Mucosa of descending colon (tissue), 3 donors: ENCODE measurements at regions not wholly inside any gene's neighbourhood (a gene's known extent, or its start where the extent isn't known, plus 50 kb on each side); places are given as distances from the start of the nearest gene placed in this dataset.

ENCODE experiments used
- ATAC-seq: fragments of 200-7000 bp; cut with Tn5 transposase; one replicate; pipeline ENCODE4 v1.9.1; 2020; ENCODE audit warnings: mild to moderate bottlenecking, moderate library complexity
- DNase-seq, 3 donors: peaks; one replicate each; pipeline ENCODE4 v3.0.0-alpha.2; 2020
- H3K36me3 ChIP-seq: fragments of 200-600 bp; one replicate; pipeline ENCODE4 v1.8.0; 2021; ENCODE audit warnings: low read depth, mild to moderate bottlenecking
- H3K4me1 ChIP-seq: fragments of 200-600 bp; one replicate; pipeline ENCODE4 v1.8.0; 2021; ENCODE audit warnings: low read depth, mild to moderate bottlenecking
- H3K4me3 ChIP-seq: fragments of 200-600 bp; one replicate; pipeline ENCODE4 v1.8.0; 2021; ENCODE audit warnings: mild to moderate bottlenecking
- H3K9me3 ChIP-seq: fragments of 200-600 bp; one replicate; pipeline ENCODE4 v1.8.0; 2021; ENCODE audit warnings: mild to moderate bottlenecking
- intact Hi-C, 2 donors: fragments of 100-400 bp; cut with DNase I in 1 of 2; cut with micrococcal nuclease in 1 of 2; formaldehyde crosslinking; loops; one replicate each; pipeline versions ENCODE4 v1.11.0 to v1.11.1; 2022; cut with DNase I, micrococcal nuclease
- TF ChIP-seq, protein P1 (sequence below): fragments of 200-600 bp; IDR thresholded peaks from one replicate; pipeline ENCODE4 v1.8.0; 2022; ENCODE audit warnings: antibody characterized with exemption, mild to moderate bottlenecking
- donor health status: DM: no; HTN: no; CAD: no; lungs with moderate emphysema.
- donor health status: DM: no; HTN: no; CAD: no.
- donor health status: DM: no; HTN: yes; CAD: no.

- H3K9me3 ChIP-seq = no peaks in the 10 kb centered on the region
- H3K36me3 ChIP-seq = no peaks in the 10 kb centered on the region
- ATAC-seq = no peak
- intact Hi-C loops = no loop called here
- DNase-seq = no peak
- TF ChIP-seq, protein P1, sequence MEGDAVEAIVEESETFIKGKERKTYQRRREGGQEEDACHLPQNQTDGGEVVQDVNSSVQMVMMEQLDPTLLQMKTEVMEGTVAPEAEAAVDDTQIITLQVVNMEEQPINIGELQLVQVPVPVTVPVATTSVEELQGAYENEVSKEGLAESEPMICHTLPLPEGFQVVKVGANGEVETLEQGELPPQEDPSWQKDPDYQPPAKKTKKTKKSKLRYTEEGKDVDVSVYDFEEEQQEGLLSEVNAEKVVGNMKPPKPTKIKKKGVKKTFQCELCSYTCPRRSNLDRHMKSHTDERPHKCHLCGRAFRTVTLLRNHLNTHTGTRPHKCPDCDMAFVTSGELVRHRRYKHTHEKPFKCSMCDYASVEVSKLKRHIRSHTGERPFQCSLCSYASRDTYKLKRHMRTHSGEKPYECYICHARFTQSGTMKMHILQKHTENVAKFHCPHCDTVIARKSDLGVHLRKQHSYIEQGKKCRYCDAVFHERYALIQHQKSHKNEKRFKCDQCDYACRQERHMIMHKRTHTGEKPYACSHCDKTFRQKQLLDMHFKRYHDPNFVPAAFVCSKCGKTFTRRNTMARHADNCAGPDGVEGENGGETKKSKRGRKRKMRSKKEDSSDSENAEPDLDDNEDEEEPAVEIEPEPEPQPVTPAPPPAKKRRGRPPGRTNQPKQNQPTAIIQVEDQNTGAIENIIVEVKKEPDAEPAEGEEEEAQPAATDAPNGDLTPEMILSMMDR = no peak
- no peaks in the 10 kb centered on the region for H3K4me1 ChIP-seq
- no peak overlapping the region for H3K4me3 ChIP-seq
Observed at GRCh38 chr2:220194630-220195584, 567.5 kb downstream of the SLC4A3 start.

DNA sequence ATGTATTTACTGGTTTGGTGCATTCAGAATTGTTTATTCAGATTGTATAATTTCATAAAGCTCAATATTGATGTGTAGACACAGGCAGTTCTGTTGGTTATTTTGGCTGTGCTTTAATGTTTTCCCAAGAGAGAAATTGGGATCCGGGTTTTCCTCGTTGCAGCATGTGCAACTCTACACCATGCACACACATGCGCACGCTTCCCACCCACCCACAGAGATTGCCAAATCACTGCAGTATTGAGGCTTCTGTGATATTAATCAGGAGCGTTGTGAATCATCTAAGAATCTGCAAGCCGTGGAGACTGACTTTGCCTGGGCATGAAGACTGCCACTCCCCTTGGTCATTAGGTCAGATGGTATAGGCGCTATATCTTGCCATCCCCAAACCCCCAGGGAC lies 571.5 kb downstream of the SLC4A3 start:
- no peaks in the 10 kb centered on the region for H3K36me3 ChIP-seq

DNA sequence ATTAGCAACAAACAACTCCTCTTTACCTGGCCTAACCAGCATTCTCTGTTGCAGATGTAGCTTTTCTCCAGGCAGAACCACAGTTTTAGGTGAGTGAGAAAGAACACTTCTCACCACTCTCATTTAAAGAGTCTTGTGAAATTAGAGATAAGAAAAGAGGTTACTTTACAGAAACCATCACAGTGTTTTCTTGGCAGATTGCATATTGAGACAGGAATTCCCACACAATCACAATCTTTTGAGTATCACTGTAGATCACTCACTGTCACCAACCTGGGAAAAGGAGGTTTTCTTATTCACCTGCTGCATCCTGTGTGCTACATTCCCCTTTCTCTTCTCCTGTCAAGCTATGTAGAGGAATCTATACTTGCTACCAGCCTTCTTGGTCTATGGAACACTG lies 574.6 kb downstream of the SLC4A3 start:
- intact Hi-C loops = no loop called here
- H3K36me3 ChIP-seq = no peaks in the 10 kb centered on the region
- DNase-seq (no peak), ATAC-seq (no peak)
- TF ChIP-seq, protein P1 = no peak
- H3K9me3 ChIP-seq = no peaks in the 10 kb centered on the region
- no peak overlapping the region for H3K4me3 ChIP-seq
- no peaks in the 10 kb centered on the region for H3K4me1 ChIP-seq

More for the DNA sequence above, 571.5 kb downstream of the SLC4A3 start:
- DNase-seq = no peak
- no peaks in the 10 kb centered on the region for H3K9me3 ChIP-seq
- H3K4me1 ChIP-seq = no peaks in the 10 kb centered on the region
- no peak overlapping the region for H3K4me3 ChIP-seq
- TF ChIP-seq, protein P1 = no peak
- intact Hi-C loops = no loop called here
- ATAC-seq = no peak

DNA sequence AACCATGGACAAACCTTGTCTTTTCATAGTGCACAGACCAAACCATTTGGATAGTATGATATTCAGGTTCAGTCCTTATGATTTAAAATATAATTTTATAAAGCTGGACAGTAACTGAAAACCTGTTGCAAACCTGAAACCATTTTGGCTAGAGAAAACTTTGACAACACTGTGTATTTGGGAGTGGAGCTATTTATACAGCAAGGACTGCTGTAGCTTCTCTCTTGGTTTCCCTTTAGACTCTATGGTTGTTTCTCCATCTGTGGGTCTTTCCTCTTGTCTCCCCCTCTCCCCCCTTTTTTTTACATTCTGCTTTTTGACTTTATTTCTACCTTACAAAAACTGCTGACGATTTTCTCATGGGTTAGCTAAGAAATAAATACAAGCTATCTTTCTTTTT lies 581.7 kb downstream of the SLC4A3 start:
- DNase-seq (no peak), ATAC-seq (no peak)
- Histone ChIP-seq H3K4me3 (no peak overlapping the region), H3K36me3 (no peaks in the 10 kb centered on the region), H3K4me1 (no peaks in the 10 kb centered on the region), H3K9me3 (no peaks in the 10 kb centered on the region)
- TF ChIP-seq, protein P1 = no peak
- intact Hi-C loops = no loop called here

DNA sequence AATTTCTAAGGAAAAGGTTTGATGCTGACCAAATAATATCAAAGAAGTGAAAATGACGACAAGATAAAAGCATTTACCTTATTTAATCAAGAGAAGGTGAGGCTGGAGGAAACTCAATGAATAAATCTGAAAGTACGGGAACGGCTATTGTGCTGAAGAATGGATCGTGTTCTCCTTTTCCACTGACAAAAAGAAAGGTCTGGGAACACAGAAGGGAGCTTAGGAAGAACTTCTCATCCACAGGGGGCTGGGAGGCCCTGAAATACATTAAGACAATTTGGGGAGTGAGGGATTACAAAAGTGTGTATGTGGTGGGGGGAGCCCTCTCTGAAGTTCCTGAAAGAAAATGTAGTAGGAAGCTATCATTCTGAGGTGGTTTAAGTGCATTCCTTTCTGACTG lies 582.3 kb downstream of the SLC4A3 start:
- intact Hi-C loops = no loop called here
- Histone ChIP-seq H3K4me1 (no peaks in the 10 kb centered on the region), H3K36me3 (no peaks in the 10 kb centered on the region), H3K4me3 (no peak overlapping the region), H3K9me3 (no peaks in the 10 kb centered on the region)
- ATAC-seq (no peak), DNase-seq (no peak)
- TF ChIP-seq, protein P1 = no peak
